ENCODE measurements at regions not wholly inside any gene's neighbourhood (a gene's known extent, or its start where the extent isn't known, plus 50 kb on each side); places are given as distances from the start of the nearest gene placed in this dataset.

DNA sequence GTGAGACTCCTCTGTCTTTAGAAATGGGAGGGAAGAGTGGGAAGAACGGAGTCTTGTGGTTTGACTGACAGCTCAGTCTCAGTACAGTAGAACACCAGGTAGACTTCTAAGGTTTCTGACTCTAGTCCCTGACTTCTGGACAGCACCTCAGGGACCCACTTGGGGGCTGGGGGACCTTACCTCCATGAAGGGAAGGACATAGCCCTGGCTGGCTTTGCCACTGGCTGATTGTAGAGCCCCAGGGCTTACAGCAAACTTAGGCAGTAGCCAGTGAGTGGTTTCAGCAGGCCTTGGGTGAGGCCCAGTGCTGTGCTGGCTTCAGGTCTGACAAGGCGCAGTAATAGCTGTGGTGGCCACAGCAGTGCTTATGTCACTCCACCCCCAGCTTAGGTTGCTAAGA, 290.0 kb upstream of the PRR16 start:
- no peak overlapping the region for H2BK15ac ChIP-seq (ENCODE audit: low read depth, low read length)
- H3K4ac ChIP-seq (ENCODE audit: low read depth, low read length): no peak overlapping the region
- no peaks in the 10 kb centered on the region for H3K4me1 ChIP-seq (ENCODE audit: control insufficient read depth, insufficient read depth, low read length)
- no peaks in the 10 kb centered on the region for H3K27me3 ChIP-seq (ENCODE audit: control insufficient read depth, insufficient read depth, low read length)
- no peaks in the 10 kb centered on the region for H3K9me3 ChIP-seq (ENCODE audit: control insufficient read depth, insufficient read depth, low read length)
- H3K4me2 ChIP-seq (ENCODE audit: low read depth, low read length): no peak overlapping the region
- no peak overlapping the region for H3K56ac ChIP-seq (ENCODE audit: extremely low read depth, insufficient read depth, low read length)
- H2BK20ac ChIP-seq (ENCODE audit: low read depth, low read length): no peak overlapping the region
- no peak overlapping the region for H2AFZ ChIP-seq (replicated peaks; ENCODE audit: low read length, poor library complexity)
- H4K20me1 ChIP-seq (ENCODE audit: insufficient read depth, low read length): no peaks in the 10 kb centered on the region
- H3K36me3 ChIP-seq (ENCODE audit: control insufficient read depth, insufficient read depth, low read length): no peaks in the 10 kb centered on the region
- intact Hi-C loops (cut with micrococcal nuclease): no loop called here
- dilution Hi-C loops (cut with HindIII; ENCODE audit: low sequenced_read_pairs, unreplicated experiment): no loop called here
- H4K91ac ChIP-seq (ENCODE audit: insufficient read depth, low read depth, low read length): no peak overlapping the region
- ATAC-seq (ENCODE audit: low read depth): no peak
- no peak overlapping the region for H2AK9ac ChIP-seq (replicated peaks; ENCODE audit: low read depth, low read length, poor library complexity)
- in situ Hi-C loops (cut with MboI; ENCODE audit: low sequenced_read_pairs): no loop called here
- H3K23ac ChIP-seq (ENCODE audit: low read depth, low read length): no peak overlapping the region
- BruUV-seq (replicated peaks): no TSS peak
- H3K9me1 ChIP-seq (ENCODE audit: insufficient read depth, low read length): no peaks in the 10 kb centered on the region
- H3K4me3 ChIP-seq (ENCODE audit: insufficient read depth, low read depth, low read length): no peak overlapping the region
- no peak overlapping the region for H3K27ac ChIP-seq (ENCODE audit: insufficient read depth, low read length)
- no peak for DNase-seq
- H3K18ac ChIP-seq (ENCODE audit: low read depth, low read length): no peak overlapping the region
- no peak overlapping the region for H3K9ac ChIP-seq (ENCODE audit: low read depth, low read length)
- H2AK5ac ChIP-seq (ENCODE audit: low read depth, low read length): no peak overlapping the region
- ChIA-PET POLR2A (ENCODE audit: unreplicated experiment) (no interaction called here), CTCF (no interaction called here)
- H4K8ac ChIP-seq (ENCODE audit: low read depth in 2 of 2, low read length in 2 of 2): no peak overlapping the region
- H4K5ac ChIP-seq (ENCODE audit: low read depth, low read length): no peak overlapping the region
- H2BK120ac ChIP-seq (ENCODE audit: low read depth, low read length): no peak overlapping the region
- H3K14ac ChIP-seq (replicated peaks; ENCODE audit: low read depth, low read length): no peak overlapping the region
- no peaks in the 10 kb centered on the region for H3K79me1 ChIP-seq (ENCODE audit: low read depth in 1 of 2, low read length in 2 of 2)
- no CpG with 5 or more reads among the region's 2 CpGs for WGBS, 2 experiments (ENCODE audit: extremely low coverage in 2 of 2, insufficient read length in 1 of 2)
- no peak overlapping the region for H2BK5ac ChIP-seq (ENCODE audit: low read depth, low read length, poor library complexity, severe bottlenecking)
- TF ChIP-seq SMC3 (IDR thresholded peaks at IDR 0.05; ENCODE audit: low read depth, low read length) (no peak), USF2 (IDR thresholded peaks at IDR 0.05; ENCODE audit: low read depth, low read length) (no peak), RFX5 (IDR thresholded peaks at IDR 0.05; ENCODE audit: low read depth, low read length) (no peak), POLR2A (IDR thresholded peaks at IDR 0.05; ENCODE audit: low read depth, low read length) (no peak), RCOR1 (IDR thresholded peaks at IDR 0.05; ENCODE audit: insufficient replicate concordance, low read length) (no peak), RAD21 (IDR thresholded peaks at IDR 0.05; ENCODE audit: low read length) (no peak), CEBPB (IDR thresholded peaks at IDR 0.05; ENCODE audit: low read depth, low read length) (no peak), MXI1 (IDR thresholded peaks at IDR 0.05; ENCODE audit: borderline replicate concordance, low read depth, low read length) (no peak), MAZ (IDR thresholded peaks at IDR 0.05; ENCODE audit: borderline replicate concordance, low read depth, low read length) (no peak), BHLHE40 (IDR thresholded peaks at IDR 0.05; ENCODE audit: low read depth, low read length) (no peak), FOS (IDR thresholded peaks at IDR 0.05; ENCODE audit: low read depth, low read length) (no peak)
- TF ChIP-seq, protein P1, sequence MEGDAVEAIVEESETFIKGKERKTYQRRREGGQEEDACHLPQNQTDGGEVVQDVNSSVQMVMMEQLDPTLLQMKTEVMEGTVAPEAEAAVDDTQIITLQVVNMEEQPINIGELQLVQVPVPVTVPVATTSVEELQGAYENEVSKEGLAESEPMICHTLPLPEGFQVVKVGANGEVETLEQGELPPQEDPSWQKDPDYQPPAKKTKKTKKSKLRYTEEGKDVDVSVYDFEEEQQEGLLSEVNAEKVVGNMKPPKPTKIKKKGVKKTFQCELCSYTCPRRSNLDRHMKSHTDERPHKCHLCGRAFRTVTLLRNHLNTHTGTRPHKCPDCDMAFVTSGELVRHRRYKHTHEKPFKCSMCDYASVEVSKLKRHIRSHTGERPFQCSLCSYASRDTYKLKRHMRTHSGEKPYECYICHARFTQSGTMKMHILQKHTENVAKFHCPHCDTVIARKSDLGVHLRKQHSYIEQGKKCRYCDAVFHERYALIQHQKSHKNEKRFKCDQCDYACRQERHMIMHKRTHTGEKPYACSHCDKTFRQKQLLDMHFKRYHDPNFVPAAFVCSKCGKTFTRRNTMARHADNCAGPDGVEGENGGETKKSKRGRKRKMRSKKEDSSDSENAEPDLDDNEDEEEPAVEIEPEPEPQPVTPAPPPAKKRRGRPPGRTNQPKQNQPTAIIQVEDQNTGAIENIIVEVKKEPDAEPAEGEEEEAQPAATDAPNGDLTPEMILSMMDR (conservative IDR thresholded peaks at IDR 0.05; ENCODE audit: low read depth, low read length): no peak
